ENCODE measurements at regions not wholly inside any gene's neighbourhood (a gene's known extent, or its start where the extent isn't known, plus 50 kb on each side); places are given as distances from the start of the nearest gene placed in this dataset.
"Not testable (repeated sequence)": the region's sequence is repeated elsewhere in the genome, so short reads cannot be mapped to it uniquely, and the experiment has no call there.

GRCh38 chr4:94152466-94152865, 55.2 kb upstream of the SMARCAD1 start:
- RAD21 ChIA-PET (ENCODE audit: unreplicated experiment) = no interaction called here
- intact Hi-C loops (cut with micrococcal nuclease; ENCODE audit: unreplicated experiment) = no loop called here
- BruUV-seq (replicated peaks) = no TSS peak

GRCh38 chr4:94155404-94155803, 52.3 kb upstream of the SMARCAD1 start:
- WGBS (ENCODE audit: insufficient coverage, insufficient replicate concordance, low lambda C conversion rate, missing lambda C conversion rate) = 19% methylated on average over 2 of the region's 2 CpGs
- FAIRE-seq; BruUV-seq (replicated peaks); POLR2A ChIA-PET; H3K36me3 ChIP-seq (ENCODE audit: control insufficient read depth in 2 of 2, insufficient read depth in 2 of 2, low read length in 1 of 2); H3K4me1 ChIP-seq (ENCODE audit: control insufficient read depth, insufficient read depth, low read length); SMC1A ChIA-PET (ENCODE audit: uncharacterized antibody, unreplicated experiment); H3K4me3 ChIP-seq; CTCF ChIA-PET; intact Hi-C loops (cut with micrococcal nuclease; ENCODE audit: unreplicated experiment); H3K27me3 ChIP-seq (replicated peaks in 1 of 2; ENCODE audit: control insufficient read depth in 2 of 2, insufficient read depth in 2 of 2, low read length in 1 of 2); in situ Hi-C loops (cut with MboI); DNase-seq (ENCODE audit: low read depth, low spot score); H2AFZ ChIP-seq (ENCODE audit: control insufficient read depth, low read depth, low read length); ATAC-seq; RAD21 ChIA-PET (ENCODE audit: unreplicated experiment); H4K20me1 ChIP-seq (ENCODE audit: control insufficient read depth, insufficient read depth); H3K9me3 ChIP-seq (replicated peaks; ENCODE audit: control insufficient read depth, insufficient read depth, low read length); H3K27ac ChIP-seq (ENCODE audit: control insufficient read depth, insufficient read depth); H3K4me2 ChIP-seq (ENCODE audit: control insufficient read depth, insufficient read depth); H3K79me2 ChIP-seq (ENCODE audit: control insufficient read depth, insufficient read depth, low read length); H3K9ac ChIP-seq (ENCODE audit: control insufficient read depth, insufficient read depth, low read length): not testable (repeated sequence)

More at GRCh38 chr4:94152466-94152865, 55.2 kb upstream of the SMARCAD1 start:
- H2AFZ ChIP-seq (ENCODE audit: control insufficient read depth, low read depth, low read length) = no peak overlapping the region
- H3K79me2 ChIP-seq (ENCODE audit: control insufficient read depth, insufficient read depth, low read length) = no peaks in the 10 kb centered on the region
- no peaks in the 10 kb centered on the region for H3K36me3 ChIP-seq (ENCODE audit: control insufficient read depth in 2 of 2, insufficient read depth in 2 of 2, low read length in 1 of 2)
- CTCF ChIA-PET = interaction anchor here (1.0 kb wide), 1 partner anchor 25 kb away, joined by 3 read pairs; no protein-coding TSS in a partner anchor
- ATAC-seq (no peak), FAIRE-seq (no peak), DNase-seq (ENCODE audit: low read depth, low spot score) (no peak)
- no peak overlapping the region for H3K4me2 ChIP-seq (ENCODE audit: control insufficient read depth, insufficient read depth)
- H3K9me3 ChIP-seq (replicated peaks; ENCODE audit: control insufficient read depth, insufficient read depth, low read length) = no peaks in the 10 kb centered on the region
- in situ Hi-C loops (cut with MboI) = no loop called here
- H3K4me3 ChIP-seq = no peak overlapping the region
- POLR2A ChIA-PET = no interaction called here
- TF ChIP-seq SREBF2 (IDR thresholded peaks at IDR 0.05; ENCODE audit: low read length) = no peak
- TF ChIP-seq MYC (IDR thresholded peaks at IDR 0.05; ENCODE audit: insufficient read depth, insufficient read length, insufficient replicate concordance, low read length, severe bottlenecking) = no peak
- TF ChIP-seq SMAD5 (IDR thresholded peaks at IDR 0.05; ENCODE audit: low read depth) = no peak
- TF ChIP-seq, protein P1, sequence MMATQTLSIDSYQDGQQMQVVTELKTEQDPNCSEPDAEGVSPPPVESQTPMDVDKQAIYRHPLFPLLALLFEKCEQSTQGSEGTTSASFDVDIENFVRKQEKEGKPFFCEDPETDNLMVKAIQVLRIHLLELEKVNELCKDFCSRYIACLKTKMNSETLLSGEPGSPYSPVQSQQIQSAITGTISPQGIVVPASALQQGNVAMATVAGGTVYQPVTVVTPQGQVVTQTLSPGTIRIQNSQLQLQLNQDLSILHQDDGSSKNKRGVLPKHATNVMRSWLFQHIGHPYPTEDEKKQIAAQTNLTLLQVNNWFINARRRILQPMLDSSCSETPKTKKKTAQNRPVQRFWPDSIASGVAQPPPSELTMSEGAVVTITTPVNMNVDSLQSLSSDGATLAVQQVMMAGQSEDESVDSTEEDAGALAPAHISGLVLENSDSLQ (IDR thresholded peaks at IDR 0.05) = no peak
- no peak for TF ChIP-seq MXI1 (IDR thresholded peaks at IDR 0.05; ENCODE audit: low read depth, low read length)
- no peak for TF ChIP-seq HDAC2 (IDR thresholded peaks at IDR 0.05)
- no peak for TF ChIP-seq CHD2 (IDR thresholded peaks at IDR 0.05; ENCODE audit: borderline replicate concordance, low read depth, low read length)
- TF ChIP-seq, protein P2, sequence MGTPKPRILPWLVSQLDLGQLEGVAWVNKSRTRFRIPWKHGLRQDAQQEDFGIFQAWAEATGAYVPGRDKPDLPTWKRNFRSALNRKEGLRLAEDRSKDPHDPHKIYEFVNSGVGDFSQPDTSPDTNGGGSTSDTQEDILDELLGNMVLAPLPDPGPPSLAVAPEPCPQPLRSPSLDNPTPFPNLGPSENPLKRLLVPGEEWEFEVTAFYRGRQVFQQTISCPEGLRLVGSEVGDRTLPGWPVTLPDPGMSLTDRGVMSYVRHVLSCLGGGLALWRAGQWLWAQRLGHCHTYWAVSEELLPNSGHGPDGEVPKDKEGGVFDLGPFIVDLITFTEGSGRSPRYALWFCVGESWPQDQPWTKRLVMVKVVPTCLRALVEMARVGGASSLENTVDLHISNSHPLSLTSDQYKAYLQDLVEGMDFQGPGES (IDR thresholded peaks at IDR 0.05) = no peak
- TF ChIP-seq RELA (IDR thresholded peaks at IDR 0.05; ENCODE audit: borderline replicate concordance, partially characterized antibody) = no peak
- no peak for TF ChIP-seq RCOR1 (conservative IDR thresholded peaks at IDR 0.05; ENCODE audit: low read depth, low read length)
- TF ChIP-seq SIN3A (IDR thresholded peaks at IDR 0.05; ENCODE audit: low read depth, low read length) = no peak
- no peak for TF ChIP-seq CBFB (IDR thresholded peaks at IDR 0.05; ENCODE audit: low read depth)
- TF ChIP-seq YY1 (IDR thresholded peaks at IDR 0.05; ENCODE audit: low read depth, low read length) = no peak
- TF ChIP-seq SMAD1 (IDR thresholded peaks at IDR 0.05; ENCODE audit: low read depth, partially characterized antibody) = no peak
- no peak for TF ChIP-seq SMC3 (IDR thresholded peaks at IDR 0.05; ENCODE audit: borderline replicate concordance, low read length)
- TF ChIP-seq SUZ12 (IDR thresholded peaks at IDR 0.05; ENCODE audit: unreplicated experiment) = no peak
- no peak for TF ChIP-seq PBX3 (IDR thresholded peaks at IDR 0.05; ENCODE audit: insufficient replicate concordance, low read depth, low read length)
- no peak for TF ChIP-seq ZBED1 (IDR thresholded peaks at IDR 0.05; ENCODE audit: borderline replicate concordance)
- H3K27ac ChIP-seq (ENCODE audit: control insufficient read depth, insufficient read depth) = no peak overlapping the region
- SMC1A ChIA-PET (ENCODE audit: uncharacterized antibody, unreplicated experiment) = interaction anchor here (0.7 kb wide), 1 partner anchor 366 kb away, joined by 3 read pairs; no protein-coding TSS in a partner anchor
- H4K20me1 ChIP-seq (ENCODE audit: control insufficient read depth, insufficient read depth) = no peaks in the 10 kb centered on the region
- no peaks in the 10 kb centered on the region for H3K27me3 ChIP-seq (replicated peaks in 1 of 2; ENCODE audit: control insufficient read depth in 2 of 2, insufficient read depth in 2 of 2, low read length in 1 of 2)
- no peak overlapping the region for H3K9ac ChIP-seq (ENCODE audit: control insufficient read depth, insufficient read depth, low read length)
- no peaks in the 10 kb centered on the region for H3K4me1 ChIP-seq (ENCODE audit: control insufficient read depth, insufficient read depth, low read length)

Data from GM12878 (cell line).